Vagina (tissue), 2 donors: ENCODE measurements at regions not wholly inside any gene's neighbourhood (a gene's known extent, or its start where the extent isn't known, plus 50 kb on each side); places are given as distances from the start of the nearest gene placed in this dataset.

Experiments
- CTCF ChIP-seq, 3 experiments: fragments of 450-650 bp in 2 of 3; fragments of 200-600 bp in 1 of 3; sonication (generic) in 1 of 3; IDR thresholded peaks; one replicate each; pipeline ENCODE4 v1.5.1; 2017 to 2019; ENCODE audit warnings: antibody characterized with exemption in 3 of 3, mild to moderate bottlenecking in 2 of 3, moderate library complexity in 2 of 3
- POLR2AphosphoS5 ChIP-seq, 2 donors: sonication (generic); formaldehyde crosslinking; IDR thresholded peaks; one replicate each; pipeline ENCODE4 v1.9.0; 2017; ENCODE audit warnings: antibody characterized with exemption in 2 of 2, mild to moderate bottlenecking in 2 of 2, low read depth in 1 of 2; ENCODE audit not compliant: insufficient read depth in 1 of 2

GRCh38 chr5:2981652-2982051, 230.2 kb upstream of the IRX2 start:
- no peak for TF ChIP-seq POLR2AphosphoS5 (IDR thresholded peaks at IDR 0.05; ENCODE audit: insufficient read depth in 1 of 2, low read depth in 1 of 2)
- TF ChIP-seq CTCF (IDR thresholded peaks at IDR 0.05) = no peak
